HS-27A (cell line): ENCODE measurements at regions not wholly inside any gene's neighbourhood (a gene's known extent, or its start where the extent isn't known, plus 50 kb on each side); places are given as distances from the start of the nearest gene placed in this dataset.
A peak's percentile ranks its signal among the peaks of the same experiment; 100 is the strongest.

Experiments used
- DNase-seq: peaks from one replicate; pipeline ENCODE4 v3.0.0-alpha.2; 2012; ENCODE audit warnings: low read depth, missing footprints

DNA sequence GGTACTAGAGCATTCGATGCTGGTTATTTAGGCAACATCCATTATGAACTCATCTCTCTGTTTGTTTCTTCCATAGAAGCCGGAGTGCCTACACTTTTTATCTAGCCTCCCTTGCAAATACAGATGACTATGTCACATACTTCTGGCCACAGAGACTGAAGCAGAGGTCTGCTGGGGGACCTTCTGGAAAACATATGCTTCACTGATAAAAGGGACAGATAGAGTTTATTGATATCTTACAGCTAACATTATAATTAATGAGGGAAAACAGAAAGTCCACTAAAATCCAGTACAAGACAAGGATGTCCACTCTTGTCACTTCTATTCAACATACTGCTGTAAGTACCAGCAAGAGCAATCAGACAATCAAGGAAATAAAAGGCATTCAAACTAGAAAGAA is 104.3 kb upstream of the FAR2 start:
- no peak for DNase-seq

GRCh38 chr12:29048787-29049186 is 100.3 kb upstream of the FAR2 start:
- no peak for DNase-seq

GRCh38 chr12:29050503-29050902 is 98.6 kb upstream of the FAR2 start:
- no peak for DNase-seq

DNA sequence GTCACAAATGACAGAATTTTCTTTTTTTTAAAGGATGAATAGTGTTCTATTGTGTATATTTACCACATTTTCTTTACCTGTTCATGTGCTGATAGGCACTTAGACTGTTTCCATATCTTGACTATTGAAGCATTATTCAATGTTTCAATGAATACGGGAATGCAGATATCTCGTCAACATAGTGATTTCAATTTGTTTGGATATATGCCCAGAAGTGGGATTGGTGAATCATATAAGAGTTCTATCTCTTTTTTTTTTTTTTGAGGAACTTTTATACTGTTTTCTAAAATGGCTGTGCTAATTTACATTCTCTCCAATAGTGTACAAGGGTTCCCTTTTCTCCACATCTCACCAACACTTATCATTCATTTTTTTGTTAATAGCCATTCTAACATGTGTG is 97.9 kb upstream of the FAR2 start:
- peak; percentile 40 for DNase-seq

- no peak for DNase-seq
These were observed 95.5 kb upstream of the FAR2 start for GRCh38 chr12:29053567-29053966.

DNA sequence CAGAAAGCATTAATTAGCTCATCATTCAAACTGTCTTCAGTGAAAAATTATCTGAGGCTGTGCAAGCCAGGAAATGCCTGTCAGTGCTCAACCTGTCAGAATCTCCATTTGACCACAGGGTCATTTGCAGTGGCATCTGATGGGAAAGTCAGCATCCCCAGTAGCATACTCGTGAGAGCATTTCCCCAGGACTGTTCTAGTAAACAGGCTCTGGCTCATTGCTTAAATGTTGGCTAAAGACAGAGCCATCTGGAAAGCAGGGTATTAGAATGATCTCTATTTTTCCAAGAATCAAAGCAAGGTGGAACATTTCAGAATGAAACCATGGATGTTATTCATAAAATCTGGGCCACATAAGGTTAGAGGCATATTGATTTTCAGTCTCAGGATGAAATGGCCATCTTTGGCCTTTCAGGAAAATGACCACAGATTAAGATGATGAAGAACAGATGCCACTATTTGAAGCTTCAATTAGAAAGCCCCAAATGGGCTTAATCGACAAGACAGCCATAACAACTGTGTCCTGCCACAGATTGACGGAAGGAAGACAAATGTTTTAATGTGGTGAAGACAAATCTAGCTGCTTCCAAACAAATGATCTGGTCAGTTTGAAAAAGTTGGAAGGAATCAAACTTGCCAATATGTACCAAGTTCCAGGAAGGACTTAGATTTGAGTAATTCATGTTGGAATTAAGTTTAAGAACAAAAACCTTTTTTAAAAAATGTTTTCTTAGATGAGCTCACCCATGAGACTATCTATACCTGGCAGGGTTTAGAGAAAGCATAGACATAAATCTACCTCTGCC is 94.0 kb upstream of the FAR2 start:
- no peak for DNase-seq

DNA sequence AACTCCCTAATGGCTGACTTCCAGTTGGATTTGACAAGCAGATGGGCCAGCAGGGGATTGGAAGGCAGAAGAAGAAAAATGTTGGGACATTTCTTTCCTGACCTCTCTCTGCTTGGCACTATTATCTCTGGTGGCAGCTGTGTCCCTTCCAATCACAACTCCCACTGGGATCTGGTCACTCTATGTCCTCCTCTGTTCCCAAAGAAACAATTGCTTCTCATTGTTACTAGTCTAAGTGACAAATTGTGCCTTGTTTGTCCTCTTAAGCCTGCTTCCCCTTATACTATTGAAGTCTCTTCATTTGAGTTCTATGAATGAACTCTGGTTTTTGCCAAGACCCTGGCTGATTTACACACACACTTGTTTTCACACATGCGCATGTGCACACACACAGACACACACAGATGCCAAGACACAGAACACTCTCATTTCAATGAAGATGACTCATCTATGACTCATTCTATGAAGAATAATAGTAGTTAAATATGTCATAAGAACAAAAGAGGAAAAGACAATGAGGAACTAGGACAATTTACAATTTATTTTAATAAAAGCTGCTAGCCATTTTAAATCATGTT is 83.0 kb upstream of the FAR2 start:
- DNase-seq = peak; percentile 47

GRCh38 chr12:29067430-29067829 is 81.6 kb upstream of the FAR2 start:
- no peak for DNase-seq

DNA sequence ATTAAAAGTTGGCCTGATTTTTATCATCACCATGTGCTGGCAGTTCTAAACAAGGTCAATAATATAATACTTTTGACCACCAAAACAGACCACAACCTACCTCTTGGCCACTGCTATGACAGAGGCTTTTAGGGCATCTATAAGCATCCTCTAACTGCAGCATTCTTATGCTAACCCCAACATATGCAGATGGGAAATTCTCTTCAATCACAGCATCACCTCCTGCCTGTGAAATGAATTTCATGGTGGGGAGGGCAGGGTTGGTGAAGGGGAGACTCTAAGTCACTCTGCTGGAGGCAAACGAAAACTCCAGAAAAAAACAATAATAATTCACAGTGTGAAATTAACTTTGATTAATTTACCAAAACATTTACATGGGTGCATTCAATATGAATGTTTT is 78.8 kb upstream of the FAR2 start:
- DNase-seq = no peak

DNA sequence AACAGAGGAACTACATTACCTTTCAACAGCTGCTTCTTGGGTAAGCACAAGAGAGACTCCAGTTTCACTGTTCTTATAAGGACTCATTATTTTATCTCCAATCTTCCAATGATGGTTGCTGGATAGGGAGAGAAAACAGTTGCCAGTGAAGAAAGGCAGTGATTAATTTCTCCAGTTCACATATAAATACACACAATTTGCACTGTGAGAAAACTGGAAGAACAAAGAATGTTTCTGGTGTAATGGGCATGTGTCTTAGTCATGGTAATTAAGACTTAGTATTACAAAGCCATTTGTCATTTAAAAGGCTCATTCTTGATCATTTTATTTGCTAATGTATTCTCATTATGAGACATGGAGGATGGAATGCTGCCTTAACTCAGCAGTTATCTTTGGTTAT is 78.0 kb upstream of the FAR2 start:
- DNase-seq = no peak

DNA sequence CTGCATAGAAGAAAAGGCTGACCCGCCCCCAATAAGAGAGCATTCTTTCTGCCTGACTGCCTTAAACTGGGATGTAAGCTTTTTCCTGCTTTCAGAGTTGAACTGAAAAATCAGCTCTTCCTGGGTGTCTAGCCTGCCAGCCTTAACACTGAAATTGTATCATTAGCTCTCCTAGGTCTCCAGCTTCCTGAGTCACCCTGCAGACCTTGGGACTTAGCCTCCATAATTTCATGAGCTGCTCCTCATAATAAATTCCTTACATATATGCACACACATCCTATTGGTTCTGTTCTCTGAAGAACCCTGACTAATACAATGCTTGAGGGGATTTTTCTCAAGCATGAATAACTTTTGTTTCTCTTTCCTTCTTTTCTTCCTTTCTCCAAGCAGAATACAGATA is 76.4 kb upstream of the FAR2 start:
- DNase-seq = no peak

- DNase-seq = peak; percentile 41
These were observed 75.3 kb upstream of the FAR2 start for GRCh38 chr12:29073631-29074239.

DNA sequence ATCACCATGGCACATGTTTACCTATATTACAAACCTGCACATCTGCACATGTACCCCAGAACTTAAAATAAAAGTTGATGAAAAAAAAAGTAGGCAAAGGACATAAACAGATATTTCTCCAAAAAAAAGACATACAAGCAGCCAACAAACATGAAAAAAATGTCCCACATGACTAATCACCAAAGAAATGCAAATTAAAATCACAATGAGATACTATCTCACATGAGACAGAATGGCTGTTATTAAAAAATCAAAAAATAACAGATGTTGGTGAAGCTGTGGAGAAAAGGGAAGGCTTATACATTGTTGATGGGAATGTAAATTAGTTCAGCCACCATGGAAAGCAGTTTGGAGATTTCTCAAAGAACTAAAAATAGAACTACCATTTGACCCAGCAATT is 68.0 kb upstream of the FAR2 start:
- DNase-seq = no peak

GRCh38 chr12:29082522-29082921 is 66.6 kb upstream of the FAR2 start:
- no peak for DNase-seq

DNA sequence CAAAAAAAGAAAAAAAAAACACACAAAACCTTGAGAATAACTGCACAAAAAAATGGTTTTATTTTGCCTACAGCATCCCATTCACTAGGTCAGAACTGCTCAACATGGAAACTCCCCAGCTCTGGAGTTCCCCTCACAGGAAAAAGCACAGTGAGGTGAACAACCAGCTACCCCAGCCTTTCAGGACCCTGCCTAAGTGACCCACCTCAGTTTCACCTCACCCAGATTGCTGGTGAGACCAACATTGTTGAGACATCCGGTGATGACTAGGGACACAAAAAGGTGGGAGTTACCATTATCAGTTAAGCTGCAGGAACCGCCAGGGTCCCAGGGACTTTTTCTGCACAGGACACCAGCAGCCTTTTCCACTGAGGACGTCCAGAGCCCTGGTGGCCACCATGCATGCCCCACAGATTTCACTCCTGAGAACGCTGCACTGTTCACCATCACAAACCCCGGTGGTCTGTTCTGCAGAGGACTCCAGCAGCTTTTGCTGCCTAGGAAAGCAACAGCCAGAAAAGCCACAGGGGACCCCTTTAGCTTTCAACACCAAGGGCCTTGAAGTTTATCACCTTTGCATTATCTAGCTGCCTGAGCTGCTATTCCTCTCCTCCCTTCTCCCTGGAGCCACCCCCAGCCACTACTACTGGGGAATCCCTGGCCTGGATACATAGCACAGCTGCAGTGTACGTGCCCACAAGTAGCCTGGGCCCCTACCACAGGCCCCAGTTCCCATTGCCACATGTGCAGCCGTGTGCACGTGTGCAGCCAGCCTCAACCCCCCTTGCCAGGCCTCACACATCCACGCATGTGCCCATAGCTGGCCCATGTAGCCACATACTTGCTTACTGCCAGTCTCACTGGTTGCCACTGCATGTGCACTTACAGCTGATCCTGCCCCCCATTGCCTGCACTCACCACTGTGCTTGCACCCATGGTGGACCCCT is 62.5 kb upstream of the FAR2 start:
- DNase-seq = no peak

GRCh38 chr12:29088611-29089219 is 60.4 kb upstream of the FAR2 start:
- DNase-seq = no peak
